Chondrocyte (in vitro differentiated cells): ENCODE measurements at regions not wholly inside any gene's neighbourhood (a gene's known extent, or its start where the extent isn't known, plus 50 kb on each side); places are given as distances from the start of the nearest gene placed in this dataset.

ENCODE experiments used
- DNase-seq: peaks from one replicate; pipeline ENCODE4 v3.0.0; 2021; ENCODE audit warnings: mixed read lengths, low spot score
- H3K27ac Mint-ChIP-seq: one replicate; pipeline ENCODE4 v1.8.0; 2021; ENCODE audit warnings: mild to moderate bottlenecking, moderate library complexity, mixed read lengths; ENCODE audit not compliant: unreplicated experiment
- H3K27me3 Mint-ChIP-seq: 2 replicates; pipeline ENCODE4 v1.8.0; 2021; ENCODE audit warnings: low read depth, mixed read lengths
- H3K36me3 Mint-ChIP-seq: 2 replicates; pipeline ENCODE4 v1.8.0; 2021; ENCODE audit warnings: low read depth, mixed read lengths
- H3K4me1 Mint-ChIP-seq: 2 replicates; pipeline ENCODE4 v1.8.0; 2021; ENCODE audit warnings: low read depth, mild to moderate bottlenecking, mixed read lengths
- H3K4me3 Mint-ChIP-seq: one replicate; pipeline ENCODE4 v1.8.0; 2021; ENCODE audit warnings: mild to moderate bottlenecking, moderate library complexity, mixed read lengths; ENCODE audit not compliant: unreplicated experiment
- H3K9me3 Mint-ChIP-seq: 2 replicates; pipeline ENCODE4 v1.8.0; 2021; ENCODE audit warnings: low read depth, mixed read lengths
- TF ChIP-seq, protein P1 (sequence below): fragments of 200-600 bp; sonication (generic); IDR thresholded peaks from 2 replicates; pipeline ENCODE4 v1.5.0; 2021; ENCODE audit warnings: antibody characterized with exemption, mild to moderate bottlenecking, moderate library complexity

DNA sequence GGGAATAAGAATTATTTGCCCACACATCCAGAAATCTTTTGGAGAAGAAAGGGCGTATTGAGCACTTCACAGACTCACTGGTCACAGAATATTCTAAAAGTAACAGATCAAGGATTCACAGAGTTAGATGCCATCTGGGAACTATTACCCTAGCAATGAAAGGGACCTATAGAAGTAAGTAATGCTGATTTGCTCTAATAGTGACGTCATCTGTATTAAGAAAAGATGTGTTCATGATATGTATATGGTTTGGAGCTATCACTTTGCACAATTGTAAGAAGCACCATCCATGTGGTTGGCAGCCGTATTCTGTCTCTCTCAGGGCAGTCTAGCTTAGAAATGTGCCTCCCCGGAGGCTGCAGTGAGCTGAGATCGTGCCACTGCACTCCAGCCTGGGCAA, 52.8 kb upstream of the SV2C start:
- no peak for DNase-seq
- no peaks in the 10 kb centered on the region for H3K36me3 Mint-ChIP-seq
- H3K27ac Mint-ChIP-seq = no peak overlapping the region
- peaks cover 4% of the 10 kb centered on the region for H3K27me3 Mint-ChIP-seq
- TF ChIP-seq, protein P1, sequence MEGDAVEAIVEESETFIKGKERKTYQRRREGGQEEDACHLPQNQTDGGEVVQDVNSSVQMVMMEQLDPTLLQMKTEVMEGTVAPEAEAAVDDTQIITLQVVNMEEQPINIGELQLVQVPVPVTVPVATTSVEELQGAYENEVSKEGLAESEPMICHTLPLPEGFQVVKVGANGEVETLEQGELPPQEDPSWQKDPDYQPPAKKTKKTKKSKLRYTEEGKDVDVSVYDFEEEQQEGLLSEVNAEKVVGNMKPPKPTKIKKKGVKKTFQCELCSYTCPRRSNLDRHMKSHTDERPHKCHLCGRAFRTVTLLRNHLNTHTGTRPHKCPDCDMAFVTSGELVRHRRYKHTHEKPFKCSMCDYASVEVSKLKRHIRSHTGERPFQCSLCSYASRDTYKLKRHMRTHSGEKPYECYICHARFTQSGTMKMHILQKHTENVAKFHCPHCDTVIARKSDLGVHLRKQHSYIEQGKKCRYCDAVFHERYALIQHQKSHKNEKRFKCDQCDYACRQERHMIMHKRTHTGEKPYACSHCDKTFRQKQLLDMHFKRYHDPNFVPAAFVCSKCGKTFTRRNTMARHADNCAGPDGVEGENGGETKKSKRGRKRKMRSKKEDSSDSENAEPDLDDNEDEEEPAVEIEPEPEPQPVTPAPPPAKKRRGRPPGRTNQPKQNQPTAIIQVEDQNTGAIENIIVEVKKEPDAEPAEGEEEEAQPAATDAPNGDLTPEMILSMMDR = no peak
- peaks cover 7% of the 10 kb centered on the region for H3K9me3 Mint-ChIP-seq
- no peaks in the 10 kb centered on the region for H3K4me1 Mint-ChIP-seq
- H3K4me3 Mint-ChIP-seq = no peak overlapping the region

DNA sequence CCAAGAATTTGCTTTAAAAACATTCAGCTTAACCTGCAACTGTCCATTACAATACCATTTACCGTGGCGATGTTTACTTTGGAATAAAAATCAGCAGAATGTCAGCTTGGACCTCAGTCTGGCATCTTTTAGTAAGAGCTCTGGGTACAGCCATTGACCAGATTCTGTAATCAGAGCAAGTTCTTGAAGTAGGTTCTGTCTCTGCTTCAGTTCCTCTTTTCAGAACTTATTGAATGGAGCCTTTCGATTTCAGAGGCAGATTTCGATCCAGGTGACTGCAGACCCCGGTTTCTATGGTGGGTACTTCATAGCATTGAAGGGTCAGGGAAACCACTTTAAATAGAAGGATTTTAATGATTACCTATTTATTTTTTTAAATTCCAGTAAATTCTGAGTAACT, 53.4 kb upstream of the SV2C start:
- Mint-ChIP-seq H3K9me3 (peaks cover 2% of the 10 kb centered on the region), H3K4me1 (no peaks in the 10 kb centered on the region), H3K27me3 (peaks cover 4% of the 10 kb centered on the region), H3K27ac (no peak overlapping the region), H3K4me3 (no peak overlapping the region), H3K36me3 (no peaks in the 10 kb centered on the region)
- DNase-seq = no peak
- TF ChIP-seq, protein P1 = no peak

DNA sequence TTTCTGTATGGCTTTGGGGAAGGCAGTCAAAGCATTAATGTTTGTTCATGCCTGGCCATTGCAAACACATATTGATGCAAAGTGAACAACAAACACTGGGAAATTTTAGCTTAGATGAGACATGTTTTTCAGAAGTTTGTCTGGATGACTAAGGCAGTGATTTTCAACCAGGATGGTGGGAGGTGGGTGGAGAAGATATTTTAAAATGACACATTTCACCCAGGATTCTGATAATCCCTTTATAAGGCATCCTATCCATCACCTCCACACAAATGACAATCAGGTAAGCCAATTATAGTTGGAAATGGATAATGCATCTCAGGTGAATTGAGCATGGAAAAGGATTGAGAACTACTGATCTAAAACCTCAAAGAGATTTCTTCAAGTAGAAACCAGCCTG, 57.4 kb upstream of the SV2C start:
- H3K9me3 Mint-ChIP-seq = no peaks in the 10 kb centered on the region
- no peaks in the 10 kb centered on the region for H3K36me3 Mint-ChIP-seq
- no peak overlapping the region for H3K27ac Mint-ChIP-seq
- TF ChIP-seq, protein P1 = no peak
- H3K4me1 Mint-ChIP-seq = no peaks in the 10 kb centered on the region
- peaks cover 10% of the 10 kb centered on the region for H3K27me3 Mint-ChIP-seq
- no peak overlapping the region for H3K4me3 Mint-ChIP-seq
- no peak for DNase-seq

DNA sequence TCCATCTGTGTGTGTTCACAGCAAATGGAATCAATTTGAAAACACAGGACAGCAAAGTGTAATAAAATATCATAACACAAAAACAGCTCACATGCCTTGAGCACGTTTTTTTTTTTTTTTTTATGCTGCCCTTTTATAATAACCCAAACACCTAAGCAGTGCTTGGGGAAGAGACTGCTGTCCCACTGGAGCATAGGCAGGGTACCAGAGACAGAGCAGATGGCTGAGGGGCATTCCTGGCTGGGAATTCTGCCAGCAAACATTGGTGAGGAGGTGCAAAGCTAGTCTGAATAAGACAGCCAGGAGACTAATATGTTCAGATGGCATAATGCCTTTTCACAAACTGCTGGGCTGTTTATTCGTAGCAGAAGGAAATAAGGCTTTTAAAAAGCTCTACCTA, 58.1 kb upstream of the SV2C start:
- H3K9me3 Mint-ChIP-seq = no peaks in the 10 kb centered on the region
- peaks cover 10% of the 10 kb centered on the region for H3K27me3 Mint-ChIP-seq
- H3K36me3 Mint-ChIP-seq = no peaks in the 10 kb centered on the region
- H3K27ac Mint-ChIP-seq = no peak overlapping the region
- TF ChIP-seq, protein P1 = no peak
- no peak overlapping the region for H3K4me3 Mint-ChIP-seq
- DNase-seq = no peak
- no peaks in the 10 kb centered on the region for H3K4me1 Mint-ChIP-seq

DNA sequence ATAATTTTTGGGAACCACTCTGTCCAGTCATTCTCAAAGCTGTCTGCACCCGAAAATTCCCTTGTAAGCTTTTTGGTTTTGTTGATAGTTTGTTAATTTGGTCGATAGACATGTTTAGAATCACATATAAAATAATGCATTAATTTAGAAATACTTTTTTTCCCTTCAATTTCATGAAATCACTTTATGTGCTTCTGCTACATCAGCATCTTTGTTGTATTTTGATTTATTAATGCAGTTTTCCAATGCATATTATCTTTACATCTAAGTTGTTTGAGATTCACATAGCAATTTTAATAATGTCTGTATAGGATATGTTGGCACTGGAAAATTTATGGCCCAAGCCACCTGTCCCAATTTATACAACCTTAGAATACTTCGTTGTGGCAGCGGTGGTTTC, 60.6 kb upstream of the SV2C start:
- TF ChIP-seq, protein P1 = no peak
- Mint-ChIP-seq H3K27me3 (peaks cover 8% of the 10 kb centered on the region), H3K4me1 (no peaks in the 10 kb centered on the region), H3K27ac (no peak overlapping the region), H3K4me3 (no peak overlapping the region), H3K9me3 (no peaks in the 10 kb centered on the region), H3K36me3 (no peaks in the 10 kb centered on the region)
- DNase-seq = no peak
